ENCODE measurements at regions not wholly inside any gene's neighbourhood (a gene's known extent, or its start where the extent isn't known, plus 50 kb on each side); places are given as distances from the start of the nearest gene placed in this dataset.

DNA sequence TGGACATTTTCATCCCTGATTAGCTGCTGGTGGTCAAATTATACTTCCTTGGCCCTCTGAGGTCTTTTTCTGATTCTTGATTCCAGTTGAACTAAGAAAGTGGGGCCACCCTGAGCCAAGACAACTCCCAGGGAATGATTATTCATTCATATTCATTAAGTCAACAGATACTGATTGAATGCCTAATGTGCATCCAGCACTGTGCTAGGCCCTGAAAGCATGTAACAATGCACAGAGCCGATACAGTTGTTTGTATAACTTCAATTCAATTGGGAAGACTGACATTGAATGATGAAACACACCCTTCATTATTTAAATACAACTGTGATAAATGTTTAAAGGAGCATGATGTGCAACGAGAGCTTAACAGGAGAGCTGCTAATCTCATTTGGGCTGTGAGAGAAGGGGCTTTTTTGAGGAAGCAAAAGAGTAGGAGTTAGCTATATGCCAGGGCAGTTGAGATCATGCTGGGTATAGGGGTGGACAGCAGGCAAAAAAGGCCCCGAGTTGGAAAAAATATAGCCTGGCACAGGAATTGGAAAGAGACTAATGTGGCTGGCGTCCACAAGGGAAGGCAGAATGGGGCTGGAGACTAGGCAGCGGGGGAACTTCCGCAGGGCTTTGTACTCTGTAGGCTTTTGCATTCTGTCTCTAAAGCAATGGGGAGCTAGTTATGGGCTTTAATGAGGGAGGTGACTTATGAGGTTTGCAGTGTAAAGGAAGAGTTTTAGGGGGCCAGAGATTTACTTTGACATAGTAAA is 57.2 kb upstream of the ACVR1 start:
- peak; percentile 36 for DNase-seq (ENCODE audit: low spot score)

DNA sequence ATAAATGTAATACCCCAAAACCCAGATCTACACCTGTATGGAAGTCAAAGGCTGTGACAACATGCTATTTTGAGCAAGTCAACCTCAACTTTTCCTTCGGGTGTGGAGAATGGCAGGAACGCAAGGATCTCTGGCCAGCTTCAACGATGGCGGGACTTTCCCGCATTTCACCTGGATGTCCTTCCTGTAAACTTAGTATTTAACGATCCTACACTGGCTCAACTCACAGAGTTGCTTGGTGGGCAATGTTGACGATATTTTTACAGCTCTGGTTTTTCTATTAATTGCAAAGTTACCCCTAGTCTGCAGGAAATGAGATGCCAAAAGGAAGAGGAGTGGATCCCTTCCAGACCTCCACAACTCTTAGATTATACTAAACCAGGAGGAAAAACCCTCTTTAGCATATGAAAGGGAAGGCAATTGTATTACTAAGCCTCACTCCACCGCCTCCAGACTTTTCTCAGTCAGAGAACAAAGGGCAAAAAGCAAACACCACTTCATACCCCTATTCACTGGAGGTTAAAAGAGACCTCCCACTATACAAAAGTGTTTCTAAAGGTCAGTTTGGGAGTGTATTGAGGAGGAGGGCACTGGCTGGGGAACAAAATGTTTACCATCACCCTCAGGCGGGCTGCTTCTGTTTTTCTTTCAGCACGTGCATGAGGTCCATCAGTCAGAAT is 56.5 kb upstream of the ACVR1 start:
- peak; percentile 76 for DNase-seq (ENCODE audit: low spot score)

DNA sequence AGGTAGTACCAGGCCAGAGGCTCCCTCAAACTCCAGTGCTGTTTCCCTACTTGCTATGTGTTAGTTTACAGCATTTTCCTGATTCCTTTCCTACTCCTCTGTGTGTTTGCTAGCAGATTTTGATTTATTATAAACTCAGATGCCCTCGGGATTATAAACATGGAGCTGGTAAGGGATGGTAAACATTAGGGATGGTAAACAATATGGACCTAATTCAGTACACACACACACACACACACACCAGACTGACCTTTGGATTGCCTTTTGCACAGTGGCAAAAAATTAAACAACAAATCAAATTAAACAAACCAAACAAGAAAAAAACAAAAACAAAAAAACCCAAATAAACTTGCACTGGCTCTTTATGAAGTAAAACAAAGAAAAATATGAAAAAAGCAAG is 55.4 kb upstream of the ACVR1 start:
- DNase-seq (ENCODE audit: low spot score) = no peak

DNA sequence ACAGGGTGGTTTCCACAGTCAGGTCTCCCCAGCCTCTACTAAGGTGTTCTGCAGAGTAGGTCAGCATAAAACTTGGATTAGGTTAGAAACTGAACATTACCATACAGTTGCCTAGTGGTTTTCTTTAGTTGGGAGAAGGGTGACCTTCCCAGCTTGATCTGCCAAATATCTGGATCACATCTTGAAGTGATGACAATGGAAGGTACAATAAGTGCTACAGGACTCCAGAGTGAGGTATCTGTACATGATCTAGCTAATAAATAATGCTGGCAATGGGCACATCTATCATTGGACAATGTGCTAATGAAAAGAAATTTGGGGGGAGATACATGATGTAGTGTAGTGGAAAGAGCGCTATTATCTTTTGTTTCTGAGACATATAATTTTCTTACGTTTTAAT is 54.6 kb upstream of the ACVR1 start:
- DNase-seq (ENCODE audit: low spot score) = no peak

DNA sequence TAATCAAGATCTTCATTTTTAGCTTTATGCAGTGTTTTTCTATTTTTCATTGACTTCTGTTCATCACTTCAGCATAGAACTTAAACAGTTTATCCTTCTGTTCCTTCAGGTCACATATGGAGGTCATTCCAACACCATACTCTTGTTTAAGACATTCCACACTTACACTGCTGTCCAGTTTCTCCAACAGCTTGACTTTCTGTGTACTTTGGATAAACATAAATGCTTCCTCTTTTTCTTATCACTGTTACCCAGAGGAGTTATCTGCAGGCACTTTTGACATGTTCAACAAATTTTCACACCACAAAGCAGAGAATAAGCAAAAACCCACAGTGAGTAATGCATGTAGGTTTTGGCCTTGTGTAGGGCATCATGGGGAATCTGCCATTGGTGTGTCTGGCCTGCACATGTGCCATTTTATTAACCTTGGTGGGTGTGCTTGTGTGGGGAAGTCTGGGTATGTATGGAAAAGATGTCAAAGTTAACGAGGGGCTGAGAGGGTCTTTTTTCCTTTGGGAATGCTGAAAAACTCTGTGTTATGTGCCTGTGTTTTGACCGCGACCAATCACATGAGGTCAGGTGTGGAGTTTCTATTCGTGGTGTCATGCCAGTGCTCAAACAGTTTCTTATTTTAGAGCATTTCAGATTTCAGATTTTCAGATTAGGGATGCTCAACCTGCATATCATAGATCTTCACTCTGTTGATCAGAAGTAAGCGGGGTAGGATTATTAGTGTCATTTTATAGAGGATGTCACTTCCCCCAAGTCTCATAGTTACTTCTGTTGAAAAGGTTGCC is 53.9 kb upstream of the ACVR1 start:
- no peak for DNase-seq (ENCODE audit: low spot score)

DNA sequence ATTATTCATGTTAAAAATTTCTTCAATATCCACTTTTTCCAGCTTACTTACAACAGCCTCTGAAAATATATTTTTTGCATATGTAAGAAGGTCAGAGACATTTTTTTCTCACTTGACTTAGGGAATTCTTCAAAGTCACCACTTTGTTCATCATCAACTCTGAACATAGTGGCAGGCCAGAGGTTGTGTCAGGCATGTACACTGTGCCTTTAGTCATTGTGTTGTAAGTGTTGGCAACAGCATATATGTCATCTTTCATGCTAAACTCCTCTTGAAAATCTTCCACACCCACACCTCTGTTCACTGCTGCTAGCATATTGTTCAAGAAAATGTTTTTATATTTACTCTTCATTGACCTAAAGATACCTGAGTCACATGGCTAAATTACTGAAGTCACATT is 52.2 kb upstream of the ACVR1 start:
- DNase-seq (ENCODE audit: low spot score) = no peak

DNA sequence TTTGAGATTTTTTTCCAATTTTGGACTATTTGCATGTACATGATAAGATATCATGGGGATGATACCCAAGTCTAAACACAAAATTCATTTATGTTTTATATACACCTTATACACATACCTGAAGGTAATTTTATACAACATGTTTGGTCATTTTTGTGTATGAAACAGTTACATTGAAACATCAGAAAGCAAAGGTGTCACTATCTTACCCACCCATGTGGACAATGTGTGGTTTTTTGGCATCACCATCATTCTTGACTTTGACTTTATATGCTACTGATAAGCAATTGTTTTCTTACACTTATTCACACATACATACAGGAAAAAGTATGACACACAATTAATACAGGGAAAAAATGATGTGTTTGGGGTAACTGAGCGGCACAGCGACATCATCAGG is 51.0 kb upstream of the ACVR1 start:
- no peak for DNase-seq (ENCODE audit: low spot score)

Measured in iPS-NIHi11 (cell line).